ENCODE measurements at regions not wholly inside any gene's neighbourhood (a gene's known extent, or its start where the extent isn't known, plus 50 kb on each side); places are given as distances from the start of the nearest gene placed in this dataset.
"Not testable (repeated sequence)": the region's sequence is repeated elsewhere in the genome, so short reads cannot be mapped to it uniquely, and the experiment has no call there.

DNA sequence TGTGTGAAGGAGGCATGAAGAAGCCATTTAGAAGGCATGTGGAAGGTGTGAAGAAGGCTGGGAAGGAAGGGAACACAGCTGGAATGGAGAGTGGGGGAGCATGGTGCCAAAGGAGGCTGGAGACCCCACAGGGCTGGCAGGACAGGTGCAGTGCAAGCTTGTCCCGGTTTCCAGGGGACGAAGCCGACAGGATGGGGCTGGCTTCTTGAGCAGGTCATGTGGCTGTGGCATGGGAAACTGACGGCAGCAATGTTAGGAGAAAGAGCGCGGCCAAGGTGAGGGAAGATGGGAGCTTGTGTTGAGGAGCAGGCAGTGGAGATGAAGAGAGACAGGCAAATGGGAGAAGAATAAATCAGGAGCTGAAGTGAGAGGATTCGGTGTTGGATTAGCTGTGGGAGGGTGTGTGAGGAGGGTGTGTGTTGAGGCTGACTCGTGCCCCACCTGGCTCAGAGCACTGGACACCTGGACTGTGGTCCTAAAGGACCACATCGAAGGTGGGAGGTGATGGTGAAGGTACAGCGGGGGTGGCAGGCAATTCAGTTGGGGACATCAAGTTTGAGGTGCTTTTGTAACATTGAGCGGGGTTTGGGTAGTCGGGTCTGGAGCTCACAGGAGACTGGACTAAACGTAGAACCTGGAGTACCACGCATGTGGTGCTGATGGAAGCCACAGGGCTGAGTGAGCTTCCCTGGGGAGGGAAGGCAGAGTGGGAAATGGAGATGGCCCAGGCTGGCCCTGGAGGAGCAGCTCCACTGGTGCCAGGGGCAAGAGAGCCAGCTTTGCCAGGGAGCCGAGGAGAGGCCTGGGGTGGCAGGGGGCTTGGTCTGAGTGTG is 165.6 kb upstream of the HDAC4 start:
- in situ Hi-C loops (cut with HindIII; ENCODE audit: low pct_unique_long_range_greater_than_20kb, low sequenced_read_pairs) = no loop called here
- DNase-seq (ENCODE audit: low read depth) = no peak

DNA sequence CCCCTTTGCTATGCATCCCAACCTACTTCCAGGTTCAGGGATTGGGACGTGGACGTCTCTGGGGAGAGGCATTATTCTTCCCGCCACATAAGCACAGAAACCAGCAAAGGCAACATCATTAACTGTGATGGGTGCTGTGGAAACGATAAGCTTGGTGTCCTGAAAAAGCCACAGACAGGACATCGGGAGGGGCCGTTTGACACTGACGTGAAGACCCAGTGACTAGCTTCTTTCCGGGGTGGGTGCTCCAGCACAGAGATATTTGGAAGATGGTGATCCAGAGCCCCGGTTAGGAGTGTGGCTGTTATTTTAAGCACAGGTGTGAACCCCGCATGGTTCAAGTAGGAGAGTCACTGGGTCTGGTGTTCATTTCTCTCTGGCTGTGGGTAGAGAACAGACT is 163.8 kb upstream of the HDAC4 start:
- in situ Hi-C loops (cut with HindIII; ENCODE audit: low pct_unique_long_range_greater_than_20kb, low sequenced_read_pairs) = no loop called here

GRCh38 chr2:239563561-239563960 is 162.7 kb upstream of the HDAC4 start:
- in situ Hi-C loops (cut with HindIII; ENCODE audit: low pct_unique_long_range_greater_than_20kb, low sequenced_read_pairs) = no loop called here
- DNase-seq (ENCODE audit: low read depth) = no peak

More for the DNA sequence above, 163.8 kb upstream of the HDAC4 start:
- DNase-seq (ENCODE audit: low read depth) = no peak

- in situ Hi-C loops (cut with HindIII; ENCODE audit: low pct_unique_long_range_greater_than_20kb, low sequenced_read_pairs) = no loop called here
These were observed 160.7 kb upstream of the HDAC4 start for GRCh38 chr2:239561446-239562001.

DNA sequence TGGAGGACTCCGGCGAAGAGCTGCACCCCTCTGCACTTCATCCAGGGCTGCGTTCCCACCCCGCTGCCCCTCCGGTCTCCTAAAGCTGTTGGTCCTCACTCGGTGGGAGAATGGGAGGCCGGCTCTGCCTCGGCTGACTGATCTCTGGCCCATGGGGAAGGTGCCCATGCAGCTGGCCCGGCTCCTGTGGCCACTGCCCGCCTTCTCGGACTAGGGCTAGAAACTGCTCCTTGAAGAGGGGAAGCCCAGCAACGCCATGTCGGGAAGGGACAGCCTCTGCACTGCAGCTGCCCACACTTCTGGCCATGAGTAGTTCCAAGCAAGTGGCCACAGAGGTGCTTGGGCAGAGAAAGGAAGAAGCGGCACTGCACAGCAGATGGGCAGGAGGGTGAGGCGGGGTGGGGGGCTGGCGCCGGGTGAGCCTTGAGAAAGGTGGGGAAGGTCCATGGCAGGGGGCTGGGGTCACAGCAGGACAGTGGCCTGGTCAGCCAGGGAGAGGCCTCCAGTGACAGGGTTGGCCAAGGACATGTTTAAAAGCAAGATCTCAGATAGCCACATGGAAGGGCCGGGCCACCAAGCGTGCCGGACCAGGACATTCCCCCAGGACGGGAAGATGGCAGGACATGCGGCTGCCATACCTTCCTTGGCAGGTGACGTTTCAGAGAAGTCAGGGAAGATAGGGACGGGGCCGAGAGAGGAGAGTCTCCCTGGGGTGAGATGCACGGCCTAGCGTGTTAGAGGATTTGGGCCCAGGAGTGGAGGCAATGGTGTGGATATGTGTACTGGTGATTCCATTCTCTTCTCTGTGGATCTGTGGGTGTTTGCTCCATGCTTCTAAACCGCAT is 158.8 kb upstream of the HDAC4 start:
- no peak for DNase-seq (ENCODE audit: low read depth)

More at GRCh38 chr2:239561446-239562001, 160.7 kb upstream of the HDAC4 start:
- no peak for DNase-seq (ENCODE audit: low read depth)

DNA sequence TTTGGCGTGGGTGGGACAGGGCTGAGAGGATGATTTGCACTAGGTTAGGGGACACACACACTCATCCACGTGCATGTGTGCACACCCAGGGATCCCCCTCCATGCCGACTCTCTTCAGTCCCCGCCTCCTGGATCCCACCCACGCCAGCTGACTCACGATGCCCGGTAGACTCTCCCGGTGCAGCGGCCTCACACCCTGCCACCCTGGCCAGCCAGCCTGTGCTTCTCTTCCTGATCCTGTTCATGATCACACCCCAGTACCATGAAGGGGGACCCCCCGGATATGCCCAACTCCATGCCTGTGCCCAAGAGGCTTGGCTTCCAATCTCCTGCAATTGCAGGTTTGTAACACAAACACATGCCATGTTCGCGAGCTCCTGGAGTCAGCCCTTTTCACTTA is 157.8 kb upstream of the HDAC4 start:
- DNase-seq (ENCODE audit: low read depth) = no peak
- in situ Hi-C loops (cut with HindIII; ENCODE audit: low pct_unique_long_range_greater_than_20kb, low sequenced_read_pairs) = no loop called here

More for the DNA sequence above, 158.8 kb upstream of the HDAC4 start:
- in situ Hi-C loops (cut with HindIII; ENCODE audit: low pct_unique_long_range_greater_than_20kb, low sequenced_read_pairs) = no loop called here

- in situ Hi-C loops (cut with HindIII; ENCODE audit: low pct_unique_long_range_greater_than_20kb, low sequenced_read_pairs) = no loop called here
- DNase-seq (ENCODE audit: low read depth) = no peak
These were observed 156.7 kb upstream of the HDAC4 start for GRCh38 chr2:239557516-239557915.

DNA sequence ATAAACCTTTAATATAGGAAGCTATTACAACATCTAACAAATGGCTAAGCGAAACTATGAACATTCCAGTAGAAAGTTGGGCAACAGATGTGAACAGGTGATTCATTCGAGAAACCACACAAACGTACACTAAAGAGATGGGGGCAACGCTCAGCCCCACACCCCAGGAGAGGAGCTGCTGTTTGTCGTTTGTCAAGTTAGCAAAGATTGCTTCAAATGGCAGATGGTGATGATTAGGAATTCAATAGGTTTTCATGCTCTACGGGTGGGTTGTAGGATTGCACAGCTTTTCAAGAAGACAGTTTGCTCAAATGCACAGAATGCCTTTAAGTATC is 154.7 kb upstream of the HDAC4 start:
- no peak for DNase-seq (ENCODE audit: low read depth)
- in situ Hi-C loops (cut with HindIII; ENCODE audit: low pct_unique_long_range_greater_than_20kb, low sequenced_read_pairs) = no loop called here

- in situ Hi-C loops (cut with HindIII; ENCODE audit: low pct_unique_long_range_greater_than_20kb, low sequenced_read_pairs) = no loop called here
These were observed 154.1 kb upstream of the HDAC4 start for GRCh38 chr2:239554766-239555570.

DNA sequence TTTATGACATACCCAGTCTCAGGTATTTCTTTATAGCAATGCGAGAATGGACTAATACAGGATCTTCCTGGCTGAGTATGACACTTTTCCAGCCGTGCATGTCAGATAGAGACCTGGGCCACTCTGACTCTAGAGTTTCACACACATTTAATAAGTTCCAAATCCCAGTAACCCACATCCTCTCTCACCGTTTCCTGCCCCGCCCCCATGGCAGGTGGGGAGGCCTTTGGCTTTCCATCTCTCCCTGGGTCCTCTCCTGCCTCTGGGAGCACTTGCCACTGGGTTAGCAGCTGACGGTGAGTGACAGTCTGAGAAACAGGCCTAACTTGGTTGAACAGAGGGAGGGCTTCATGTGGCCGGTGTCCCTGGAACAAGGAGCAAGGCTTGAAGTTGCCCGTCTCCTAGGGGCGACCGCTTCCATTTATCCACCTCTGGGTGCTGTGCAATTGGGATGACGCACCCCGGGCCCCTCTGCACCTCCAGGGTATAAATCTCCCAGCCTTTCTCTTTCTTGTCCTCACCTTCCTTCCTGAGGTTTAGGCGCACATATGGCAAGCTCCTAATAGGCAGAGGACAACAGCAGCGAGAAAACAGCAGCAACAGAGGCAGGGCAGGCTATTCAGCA is 152.7 kb upstream of the HDAC4 start:
- in situ Hi-C loops (cut with HindIII; ENCODE audit: low pct_unique_long_range_greater_than_20kb, low sequenced_read_pairs) = no loop called here
- DNase-seq (ENCODE audit: low read depth) = no peak

More at GRCh38 chr2:239554766-239555570, 154.1 kb upstream of the HDAC4 start:
- no peak for DNase-seq (ENCODE audit: low read depth)

GRCh38 chr2:239552213-239552926 is 151.6 kb upstream of the HDAC4 start:
- DNase-seq (ENCODE audit: low read depth) = no peak
- in situ Hi-C loops (cut with HindIII; ENCODE audit: low pct_unique_long_range_greater_than_20kb, low sequenced_read_pairs) = no loop called here

DNA sequence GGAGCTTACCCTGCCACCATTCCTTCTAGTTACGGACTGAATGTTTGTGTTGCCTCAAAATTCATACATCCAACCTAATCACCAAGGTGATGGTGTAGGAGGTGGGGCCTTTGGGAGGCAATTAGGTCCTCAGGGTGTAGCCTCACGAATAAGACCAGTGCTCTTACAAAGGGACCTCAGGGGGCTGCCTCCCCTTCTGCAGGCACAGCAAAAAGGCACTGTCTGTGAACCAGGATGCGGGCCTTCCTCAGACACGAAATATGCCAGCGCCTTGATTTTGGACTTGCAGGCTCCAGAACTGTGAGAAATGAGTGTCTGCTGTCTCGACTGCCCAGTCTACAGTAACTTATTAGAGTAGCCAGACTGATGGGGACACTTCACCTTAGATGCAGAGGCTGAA is 150.4 kb upstream of the HDAC4 start:
- in situ Hi-C loops (cut with HindIII; ENCODE audit: low pct_unique_long_range_greater_than_20kb, low sequenced_read_pairs) = no loop called here
- DNase-seq (ENCODE audit: low read depth) = no peak

DNA sequence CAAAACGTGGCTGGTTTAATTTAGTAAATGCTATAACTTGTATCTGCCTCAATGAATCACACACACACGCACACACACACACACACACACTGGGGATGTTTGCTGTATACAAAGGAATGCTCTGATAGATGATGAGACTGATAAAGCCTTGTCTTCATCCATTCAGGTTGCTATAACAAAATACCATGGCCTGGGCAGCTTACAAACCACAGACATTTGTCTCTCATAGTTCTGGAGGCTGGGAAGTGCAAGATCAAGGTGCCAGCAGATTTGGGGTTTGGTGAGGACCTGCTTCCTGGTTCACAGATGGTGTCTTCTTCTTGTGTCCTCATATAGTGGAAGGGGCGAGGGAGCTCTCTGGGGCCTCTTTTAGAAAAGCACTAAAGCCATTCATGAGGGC is 149.5 kb upstream of the HDAC4 start:
- in situ Hi-C loops (cut with HindIII; ENCODE audit: low pct_unique_long_range_greater_than_20kb, low sequenced_read_pairs) = no loop called here
- DNase-seq (ENCODE audit: low read depth) = no peak

DNA sequence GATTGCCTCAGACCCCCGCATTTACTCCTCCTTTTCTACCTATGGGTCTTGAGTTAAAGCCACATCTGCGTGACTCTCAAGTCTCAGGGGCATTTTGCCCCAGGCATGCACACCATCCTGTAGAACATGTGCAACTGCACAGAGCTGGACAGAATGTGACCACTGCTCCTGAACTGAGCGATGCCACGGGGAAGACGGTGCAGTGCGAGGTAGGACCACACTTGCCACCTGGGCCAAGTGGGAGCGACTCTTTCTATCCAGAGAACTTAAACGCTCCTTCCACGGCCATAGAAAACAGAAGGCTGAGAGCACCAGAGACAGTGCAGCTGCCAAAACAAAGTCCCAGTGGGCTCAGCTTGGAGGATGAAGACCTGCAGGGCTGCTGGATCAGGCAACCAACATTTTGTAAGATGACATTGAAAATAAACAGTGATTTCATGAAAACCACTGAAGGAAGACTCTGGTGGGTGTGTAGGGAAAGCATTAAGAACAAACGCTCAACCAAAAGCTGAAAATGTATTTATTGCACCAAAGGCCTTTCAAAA is 149.0 kb upstream of the HDAC4 start:
- in situ Hi-C loops (cut with HindIII; ENCODE audit: low pct_unique_long_range_greater_than_20kb, low sequenced_read_pairs) = no loop called here
- DNase-seq (ENCODE audit: low read depth) = no peak

DNA sequence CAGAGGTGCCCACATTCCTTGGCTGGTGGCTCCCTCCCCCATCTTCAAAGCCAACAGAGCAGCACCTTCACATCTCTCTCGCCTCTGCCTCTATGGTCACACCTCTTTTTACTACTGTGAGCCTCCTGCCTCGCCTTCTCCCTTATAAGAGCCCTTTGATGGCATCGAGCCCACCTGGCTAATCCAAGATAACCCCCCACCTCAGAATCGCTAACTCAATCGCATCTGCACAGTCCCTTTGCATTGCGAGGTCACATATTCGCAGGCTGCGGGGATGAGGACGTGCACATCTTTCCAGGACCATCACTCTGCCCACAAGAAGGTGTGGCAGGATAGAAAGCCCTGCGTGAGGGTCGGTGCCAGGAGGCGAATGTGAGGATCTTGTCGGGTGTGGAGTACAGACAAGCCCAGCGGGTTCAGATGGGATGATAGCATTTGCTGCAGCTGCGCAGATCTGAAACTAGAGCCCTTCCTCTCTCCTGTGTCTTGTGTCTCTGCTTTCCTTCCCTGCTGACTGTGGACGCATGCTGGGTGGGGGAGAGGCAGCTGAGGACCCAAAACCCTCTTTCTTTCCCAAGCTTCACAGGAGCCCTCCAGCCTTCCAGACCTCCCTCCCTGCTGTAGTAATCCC is 148.3 kb upstream of the HDAC4 start:
- in situ Hi-C loops (cut with HindIII; ENCODE audit: low pct_unique_long_range_greater_than_20kb, low sequenced_read_pairs) = no loop called here
- DNase-seq (ENCODE audit: low read depth) = no peak

GRCh38 chr2:239548451-239548871 is 147.6 kb upstream of the HDAC4 start:
- in situ Hi-C loops (cut with HindIII; ENCODE audit: low pct_unique_long_range_greater_than_20kb, low sequenced_read_pairs) = no loop called here
- no peak for DNase-seq (ENCODE audit: low read depth)

DNA sequence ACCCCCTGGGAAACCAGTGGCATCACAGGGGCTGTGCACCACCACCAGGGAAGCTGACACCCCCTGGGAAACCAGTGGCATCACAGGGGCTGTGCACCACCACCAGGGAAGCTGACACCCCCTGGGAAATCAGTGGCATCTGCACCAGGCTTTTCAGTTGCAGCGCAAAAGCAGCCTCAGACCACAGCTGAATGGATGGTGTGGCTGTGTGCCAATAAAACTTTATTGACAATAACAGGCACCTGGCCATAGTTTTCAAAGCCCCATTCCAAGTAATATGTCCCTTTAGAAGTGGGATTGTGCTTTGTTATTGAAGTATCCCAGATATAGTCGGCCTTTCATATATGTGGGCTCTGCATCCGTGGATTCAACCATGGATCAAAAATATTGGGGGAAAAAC is 146.3 kb upstream of the HDAC4 start:
- DNase-seq (ENCODE audit: low read depth); in situ Hi-C loops (cut with HindIII; ENCODE audit: low pct_unique_long_range_greater_than_20kb, low sequenced_read_pairs): not testable (repeated sequence)

Measured in Caki2 (cell line).